GM19455 (cell line): ENCODE measurements at regions not wholly inside any gene's neighbourhood (a gene's known extent, or its start where the extent isn't known, plus 50 kb on each side); places are given as distances from the start of the nearest gene placed in this dataset.

ENCODE experiments used
- ATAC-seq: cut with Tn5 transposase; IDR thresholded peaks from one replicate; pipeline ENCODE4 v1.9.1; 2021; ENCODE audit not compliant: unreplicated experiment

DNA sequence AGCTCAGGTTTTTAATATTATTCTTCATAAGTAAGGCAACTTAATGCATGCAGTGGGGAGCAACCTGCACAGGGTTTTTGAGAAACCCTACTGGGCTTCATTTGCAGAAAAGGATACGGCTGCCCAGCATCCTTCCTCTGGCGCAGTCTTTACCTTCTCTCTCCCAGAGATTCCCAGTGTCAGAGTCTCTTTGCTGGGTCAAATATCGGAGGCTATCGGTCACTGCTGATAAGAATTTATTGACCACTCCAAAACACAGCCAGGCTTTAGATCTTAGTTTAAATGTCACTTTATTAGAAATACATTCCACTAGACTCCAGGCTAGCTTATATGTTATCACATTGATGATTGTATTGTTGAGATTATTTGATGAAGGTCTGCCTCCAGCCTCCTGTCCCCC, 147.2 kb upstream of the CPSF6 start:
- no peak for ATAC-seq

GRCh38 chr12:69094606-69095216, 144.7 kb upstream of the CPSF6 start:
- ATAC-seq, result no peak

DNA sequence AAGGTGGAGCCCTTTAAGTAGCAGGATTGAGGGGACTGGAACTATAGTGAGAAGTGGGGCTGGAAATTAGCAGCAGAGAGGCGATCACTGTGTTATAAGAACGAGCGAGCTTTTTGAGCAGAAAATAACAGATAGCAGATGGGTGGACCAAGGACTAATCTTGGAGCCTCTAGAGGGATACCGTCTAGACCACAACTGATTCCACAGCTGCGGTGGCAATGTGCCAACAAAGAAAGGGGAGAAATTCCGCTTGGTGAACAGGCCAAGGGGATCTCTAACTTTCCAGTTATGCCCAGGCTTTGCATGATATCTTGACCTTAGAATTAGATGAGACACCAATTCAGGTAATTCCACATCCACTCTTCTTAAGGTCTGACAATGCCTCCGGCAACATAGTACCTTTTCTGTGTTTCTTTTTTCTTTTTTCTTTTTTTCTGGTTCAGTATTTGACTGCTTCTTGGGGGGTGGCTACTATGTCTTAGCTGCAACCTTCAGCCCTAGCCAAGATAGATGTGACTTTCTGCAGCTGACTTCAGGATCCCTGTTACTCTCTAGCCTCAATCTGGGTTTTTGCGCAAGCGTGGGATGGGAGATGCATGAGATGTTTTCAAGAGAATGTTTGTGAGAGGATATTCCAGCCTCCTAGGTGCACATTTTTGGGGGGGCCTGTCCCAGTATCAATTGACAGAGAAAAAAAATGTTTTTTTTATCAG, 143.4 kb upstream of the CPSF6 start:
- no peak for ATAC-seq

GRCh38 chr12:69096669-69097335, 142.6 kb upstream of the CPSF6 start:
- no peak for ATAC-seq

- no peak for ATAC-seq
Observed at GRCh38 chr12:69097619-69098368, 141.6 kb upstream of the CPSF6 start.

- ATAC-seq, result no peak
Observed at GRCh38 chr12:69099201-69099837, 140.1 kb upstream of the CPSF6 start.

- no peak for ATAC-seq
Observed at GRCh38 chr12:69101505-69101904, 137.9 kb upstream of the CPSF6 start.

DNA sequence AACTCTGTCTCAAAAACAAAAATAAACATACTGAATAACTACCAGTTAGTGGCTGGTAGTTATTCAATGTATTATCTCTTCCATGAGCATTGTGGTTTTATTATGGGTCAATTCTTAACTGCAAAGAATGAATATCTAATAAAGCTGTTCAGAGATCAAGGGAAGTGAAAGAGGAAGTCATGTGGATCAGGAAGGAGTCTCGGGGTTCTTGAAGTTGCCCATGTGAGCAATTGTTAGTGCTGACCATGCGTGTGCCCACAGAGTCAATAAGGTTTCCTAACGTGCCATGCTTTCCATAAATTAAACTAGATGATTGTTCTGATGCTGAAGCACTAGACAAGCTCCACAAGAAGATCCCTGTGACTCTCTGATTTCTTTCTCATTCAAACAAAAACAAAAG, 136.5 kb upstream of the CPSF6 start:
- ATAC-seq, result no peak

- ATAC-seq, result no peak
Observed at GRCh38 chr12:69105101-69105962, 134.0 kb upstream of the CPSF6 start.

- ATAC-seq, result no peak
Observed at GRCh38 chr12:69106482-69107118, 132.8 kb upstream of the CPSF6 start.

- no peak for ATAC-seq
Observed at GRCh38 chr12:69107541-69107940, 131.8 kb upstream of the CPSF6 start.

- no peak for ATAC-seq
Observed at GRCh38 chr12:69108037-69108436, 131.3 kb upstream of the CPSF6 start.

- ATAC-seq, result no peak
Observed at GRCh38 chr12:69112616-69113015, 126.8 kb upstream of the CPSF6 start.

DNA sequence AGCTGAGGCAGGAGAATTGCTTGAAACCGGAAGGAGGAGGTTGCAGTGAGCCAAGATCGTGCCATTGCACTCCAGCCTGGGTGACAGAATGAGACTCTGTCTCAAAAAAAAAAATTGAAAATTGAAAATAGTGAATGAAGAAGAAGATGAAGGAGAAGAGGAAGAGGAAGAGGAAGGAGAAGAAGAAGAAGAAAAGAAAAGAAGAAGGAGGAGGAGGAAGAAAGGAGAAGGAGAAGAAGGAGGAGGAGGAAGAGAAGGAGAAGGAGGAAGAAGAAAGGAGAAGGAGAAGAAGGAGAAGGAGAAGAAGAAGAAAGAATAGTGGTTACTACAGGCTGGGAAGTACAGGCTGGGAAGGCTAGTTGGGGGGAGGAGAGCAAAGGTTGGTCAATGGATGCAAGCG, 124.3 kb upstream of the CPSF6 start:
- no peak for ATAC-seq

DNA sequence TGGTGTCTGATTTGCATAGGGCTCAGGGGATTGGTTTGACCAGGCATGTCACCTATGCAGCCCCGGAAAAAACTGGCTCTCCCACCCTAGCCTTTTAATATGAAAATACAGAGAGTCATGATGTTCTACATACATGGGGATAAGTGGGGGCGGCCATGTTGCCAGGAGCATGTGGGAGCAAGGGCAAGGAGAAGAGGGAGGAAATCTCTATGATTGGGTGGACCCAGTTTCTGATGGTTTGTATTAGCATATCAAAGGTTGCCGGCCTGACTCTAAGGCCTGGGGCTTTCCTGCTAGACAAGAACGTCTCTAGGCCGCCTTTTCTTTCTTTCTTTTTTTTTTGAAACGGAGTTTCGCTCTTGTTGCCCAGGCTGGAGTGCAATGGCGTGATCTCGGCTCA, 123.4 kb upstream of the CPSF6 start:
- ATAC-seq, result no peak

- no peak for ATAC-seq
Observed at GRCh38 chr12:69117566-69118266, 121.7 kb upstream of the CPSF6 start.

GRCh38 chr12:69118516-69118915, 120.9 kb upstream of the CPSF6 start:
- ATAC-seq, result no peak

- ATAC-seq, result no peak
Observed at GRCh38 chr12:69119770-69120169, 119.6 kb upstream of the CPSF6 start.

GRCh38 chr12:69120354-69120753, 119.0 kb upstream of the CPSF6 start:
- ATAC-seq, result no peak
